Coronary artery (tissue), 2 donors: ENCODE measurements at regions not wholly inside any gene's neighbourhood (a gene's known extent, or its start where the extent isn't known, plus 50 kb on each side); places are given as distances from the start of the nearest gene placed in this dataset.
"Not testable (repeated sequence)": the region's sequence is repeated elsewhere in the genome, so short reads cannot be mapped to it uniquely, and the experiment has no call there.

Experiments used
- DNase-seq: peaks from one replicate; pipeline ENCODE4 v3.0.0-alpha.2; 2017; ENCODE audit warnings: low spot score
- H3K27ac ChIP-seq, 2 donors: fragments of 200-600 bp; sonication (generic); one replicate each; pipeline ENCODE4 v1.5.1; 2016 to 2019
- H3K4me3 ChIP-seq: fragments of 200-600 bp; sonication (generic); 2 replicates; pipeline ENCODE4 v1.5.1; 2016; ENCODE audit warnings: mild to moderate bottlenecking, moderate library complexity
- TF ChIP-seq, protein P1 (sequence below): fragments of 200-600 bp; sonication (generic); IDR thresholded peaks from one replicate; pipeline ENCODE4 v1.5.1; 2019; ENCODE audit warnings: antibody characterized with exemption

DNA sequence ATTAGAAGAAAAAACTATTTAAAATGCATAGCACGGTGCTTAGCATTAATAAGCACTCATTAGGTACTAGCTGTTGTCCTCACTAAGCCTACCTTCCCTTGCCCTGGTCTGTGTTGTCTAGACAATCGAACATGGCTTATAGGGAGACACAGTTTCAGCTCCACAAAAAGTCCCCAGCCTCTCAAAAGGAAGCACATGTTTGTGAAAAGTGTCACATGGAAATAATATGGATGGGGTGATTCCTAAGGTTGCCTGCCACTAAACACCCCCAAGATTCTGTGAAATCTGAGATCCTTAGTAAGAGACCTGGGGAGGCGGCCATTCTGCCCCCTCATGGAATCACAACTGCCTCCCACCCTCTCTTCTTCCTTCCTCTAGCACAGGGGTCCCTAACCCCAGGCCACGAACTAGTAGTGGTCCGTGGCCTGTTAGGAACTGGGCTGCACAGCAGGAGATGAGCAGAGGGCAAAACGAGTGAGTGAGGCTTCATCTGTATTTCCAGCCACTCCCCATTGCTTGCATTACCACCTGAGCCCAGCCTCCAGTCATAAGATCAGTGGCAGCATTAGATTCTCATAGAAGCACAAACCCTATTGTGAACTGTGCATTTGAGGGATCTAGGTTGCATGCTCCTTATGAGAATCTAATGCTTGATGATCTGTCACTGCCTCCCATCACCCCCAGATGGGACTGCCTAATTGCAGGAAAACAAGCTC is 59.6 kb upstream of the NDUFV2 start:
- DNase-seq, result no peak
- TF ChIP-seq, protein P1, sequence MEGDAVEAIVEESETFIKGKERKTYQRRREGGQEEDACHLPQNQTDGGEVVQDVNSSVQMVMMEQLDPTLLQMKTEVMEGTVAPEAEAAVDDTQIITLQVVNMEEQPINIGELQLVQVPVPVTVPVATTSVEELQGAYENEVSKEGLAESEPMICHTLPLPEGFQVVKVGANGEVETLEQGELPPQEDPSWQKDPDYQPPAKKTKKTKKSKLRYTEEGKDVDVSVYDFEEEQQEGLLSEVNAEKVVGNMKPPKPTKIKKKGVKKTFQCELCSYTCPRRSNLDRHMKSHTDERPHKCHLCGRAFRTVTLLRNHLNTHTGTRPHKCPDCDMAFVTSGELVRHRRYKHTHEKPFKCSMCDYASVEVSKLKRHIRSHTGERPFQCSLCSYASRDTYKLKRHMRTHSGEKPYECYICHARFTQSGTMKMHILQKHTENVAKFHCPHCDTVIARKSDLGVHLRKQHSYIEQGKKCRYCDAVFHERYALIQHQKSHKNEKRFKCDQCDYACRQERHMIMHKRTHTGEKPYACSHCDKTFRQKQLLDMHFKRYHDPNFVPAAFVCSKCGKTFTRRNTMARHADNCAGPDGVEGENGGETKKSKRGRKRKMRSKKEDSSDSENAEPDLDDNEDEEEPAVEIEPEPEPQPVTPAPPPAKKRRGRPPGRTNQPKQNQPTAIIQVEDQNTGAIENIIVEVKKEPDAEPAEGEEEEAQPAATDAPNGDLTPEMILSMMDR, result no peak
- H3K27ac ChIP-seq, result no peak overlapping the region
- H3K4me3 ChIP-seq, result no peak overlapping the region

DNA sequence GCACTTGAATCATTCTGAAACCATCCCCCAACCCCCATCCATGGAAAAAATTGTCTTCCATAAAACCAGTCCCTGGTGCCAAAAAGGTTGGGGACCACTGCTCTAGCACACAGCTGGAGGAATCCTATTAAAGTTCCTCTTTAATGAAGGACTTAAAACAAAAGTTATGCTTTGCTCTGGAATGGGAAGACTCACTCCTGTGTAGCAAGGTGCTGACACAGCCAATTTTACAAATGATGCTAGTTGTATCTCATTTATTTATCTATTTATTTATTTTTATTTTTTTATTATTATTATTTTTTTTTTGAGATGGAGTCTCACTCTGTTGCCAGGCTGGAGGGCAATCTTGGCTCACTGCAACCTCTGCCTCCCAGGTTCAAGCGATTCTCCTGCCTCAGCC is 58.9 kb upstream of the NDUFV2 start:
- no peak overlapping the region for H3K27ac ChIP-seq
- no peak for DNase-seq
- TF ChIP-seq, protein P1, result no peak
- H3K4me3 ChIP-seq, result no peak overlapping the region

DNA sequence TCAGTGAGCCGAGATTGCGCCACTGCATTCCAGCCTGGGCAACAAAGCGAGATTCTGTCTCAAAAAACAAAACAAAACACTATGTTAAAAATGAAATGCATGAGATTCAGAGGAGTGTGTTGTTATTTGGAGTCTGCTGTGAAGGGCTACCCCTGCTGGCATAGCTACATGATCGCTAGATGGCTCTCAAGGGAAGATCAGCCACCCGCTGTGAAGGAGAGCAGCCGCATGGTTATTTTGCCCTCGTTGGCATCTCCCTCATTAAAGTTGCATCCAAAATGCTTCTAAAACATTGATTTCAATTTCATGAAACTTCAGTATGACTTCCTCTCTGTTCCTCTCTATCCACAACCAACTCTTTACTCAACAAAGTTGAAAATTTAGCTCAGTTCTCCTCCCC is 54.8 kb upstream of the NDUFV2 start:
- DNase-seq, result no peak
- Histone ChIP-seq H3K4me3 (no peak overlapping the region), H3K27ac (no peak overlapping the region)
- TF ChIP-seq, protein P1, result no peak

DNA sequence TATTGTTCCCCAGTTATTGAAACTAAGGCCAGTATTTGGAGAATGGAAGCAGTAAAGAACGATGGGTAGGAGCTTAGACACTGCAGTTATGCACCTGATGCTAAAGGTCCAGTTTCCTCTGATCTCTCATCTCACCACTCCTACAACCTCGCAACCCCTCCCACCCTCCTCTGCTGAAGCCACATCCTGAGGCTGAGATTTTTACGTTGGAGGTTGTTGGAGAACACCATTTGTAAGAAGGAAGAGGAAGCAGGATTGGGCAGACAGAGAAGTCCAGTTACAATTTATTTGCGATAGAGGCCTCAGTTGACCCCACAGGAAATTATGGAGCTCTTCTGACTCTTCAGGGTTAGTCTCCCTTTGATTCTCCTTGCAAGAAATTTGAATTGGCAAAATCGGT is 54.3 kb upstream of the NDUFV2 start:
- Histone ChIP-seq H3K27ac (no peak overlapping the region), H3K4me3 (no peak overlapping the region)
- DNase-seq, result no peak
- TF ChIP-seq, protein P1, result no peak

DNA sequence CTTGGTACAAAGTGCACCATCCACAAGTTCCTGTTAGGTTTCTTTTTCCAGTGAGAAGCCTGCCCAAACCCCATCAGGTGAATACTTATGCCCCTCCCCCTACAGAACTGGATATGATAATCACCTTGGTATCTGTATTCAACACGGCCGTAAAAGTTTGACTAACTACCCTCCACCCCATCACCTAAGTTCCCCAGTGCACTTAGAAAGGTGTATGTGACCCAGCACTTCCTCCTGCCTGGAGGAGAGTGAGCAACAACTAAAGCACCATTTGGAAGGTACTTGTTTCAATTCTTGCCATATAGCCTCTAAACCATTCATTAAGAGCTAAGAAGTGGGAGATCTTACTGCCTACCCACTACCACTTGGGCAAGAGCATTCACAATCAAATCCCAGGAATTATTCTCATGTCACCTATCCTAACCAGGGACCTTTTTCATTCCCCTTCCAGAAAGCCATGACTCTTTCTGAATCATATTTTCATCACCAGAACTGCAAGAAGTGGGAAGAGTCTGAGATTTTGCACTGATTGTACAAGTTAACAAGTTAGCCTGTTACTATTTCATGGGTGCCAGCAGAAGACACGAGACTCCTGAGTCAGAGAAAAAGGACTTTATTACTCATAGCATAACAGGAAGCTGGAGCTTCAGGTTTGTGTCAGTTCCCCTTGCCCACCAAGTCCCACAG is 53.5 kb upstream of the NDUFV2 start:
- DNase-seq, result no peak
- Histone ChIP-seq H3K4me3 (no peak overlapping the region), H3K27ac (no peak overlapping the region)
- TF ChIP-seq, protein P1, result no peak

DNA sequence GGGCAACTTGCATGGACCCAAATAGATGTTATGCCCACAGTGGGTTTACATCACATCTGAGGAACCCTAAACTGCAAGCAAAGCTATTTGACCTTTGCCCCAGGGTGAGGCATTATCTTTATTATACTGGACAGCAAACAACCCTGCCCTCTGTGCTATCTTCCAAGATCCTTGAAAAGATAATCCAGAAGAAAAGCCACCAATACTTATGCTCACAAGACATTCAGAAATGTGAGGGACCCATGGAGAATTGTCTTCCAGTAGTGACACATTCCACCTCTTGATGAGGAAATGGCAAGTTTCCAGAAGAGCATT is 53.0 kb upstream of the NDUFV2 start:
- Histone ChIP-seq H3K4me3 (no peak overlapping the region), H3K27ac (no peak overlapping the region)
- TF ChIP-seq, protein P1, result no peak
- DNase-seq, result no peak

DNA sequence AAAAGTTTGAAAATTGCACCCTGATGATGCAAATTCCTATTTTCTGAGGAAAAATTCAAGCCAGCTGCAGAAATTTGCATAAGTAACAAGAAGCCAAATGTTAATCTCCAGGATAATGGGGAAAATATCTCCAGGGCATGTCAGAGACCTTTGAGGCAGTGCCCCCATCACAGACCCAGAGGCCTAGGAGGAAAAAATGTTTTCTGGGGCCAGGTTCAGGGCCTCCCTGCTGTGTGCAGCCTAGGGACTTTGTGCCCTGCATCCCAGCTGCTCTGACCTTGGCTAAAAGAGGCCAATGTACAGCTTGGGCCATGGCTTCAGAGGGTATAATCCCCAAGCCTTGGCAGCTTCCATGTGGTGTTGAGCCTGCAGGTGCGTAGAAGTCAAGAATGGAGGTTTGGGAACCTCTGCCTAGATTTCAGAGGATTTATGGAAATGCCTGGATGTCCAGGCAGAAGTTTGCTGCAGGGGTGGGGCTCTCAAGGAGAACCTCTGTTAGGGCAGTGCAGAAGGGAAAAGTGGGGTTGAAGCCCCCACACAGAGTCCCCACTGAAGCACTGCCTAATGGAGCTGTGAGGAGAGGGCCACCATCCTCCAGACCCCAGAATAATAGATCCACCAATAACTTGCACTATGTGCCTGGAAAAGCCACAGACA is 51.7 kb upstream of the NDUFV2 start:
- not testable (repeated sequence) for H3K27ac ChIP-seq, DNase-seq, H3K4me3 ChIP-seq
